GM18502 (cell line): ENCODE measurements at regions not wholly inside any gene's neighbourhood (a gene's known extent, or its start where the extent isn't known, plus 50 kb on each side); places are given as distances from the start of the nearest gene placed in this dataset.
A peak's percentile ranks its signal among the peaks of the same experiment; 100 is the strongest.
"Not testable (repeated sequence)": the region's sequence is repeated elsewhere in the genome, so short reads cannot be mapped to it uniquely, and the experiment has no call there.

Experiments used
- ATAC-seq: cut with Tn5 transposase; IDR thresholded peaks from one replicate; pipeline ENCODE4 v1.9.1; 2021; ENCODE audit warnings: mild to moderate bottlenecking; ENCODE audit not compliant: unreplicated experiment, poor library complexity

DNA sequence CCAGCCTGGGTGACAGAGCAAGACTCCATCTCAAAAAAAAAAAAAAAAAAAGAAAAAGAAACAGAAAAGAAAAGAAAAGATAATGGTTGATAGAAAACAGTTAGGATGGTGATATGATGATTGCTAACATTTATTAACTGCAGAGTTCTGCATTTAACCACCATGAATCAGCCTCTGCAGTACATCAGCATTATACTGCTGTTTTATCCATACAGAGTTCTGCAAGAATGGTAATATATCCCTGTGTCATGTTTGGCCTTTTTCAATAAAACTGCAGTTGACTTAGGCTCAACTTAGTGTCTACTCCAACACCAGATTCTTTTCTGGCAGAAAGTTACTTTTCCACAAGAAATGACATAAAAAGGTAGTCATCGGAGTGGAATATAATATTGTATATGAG, 62.6 kb downstream of the DUSP6 start:
- no peak for ATAC-seq

DNA sequence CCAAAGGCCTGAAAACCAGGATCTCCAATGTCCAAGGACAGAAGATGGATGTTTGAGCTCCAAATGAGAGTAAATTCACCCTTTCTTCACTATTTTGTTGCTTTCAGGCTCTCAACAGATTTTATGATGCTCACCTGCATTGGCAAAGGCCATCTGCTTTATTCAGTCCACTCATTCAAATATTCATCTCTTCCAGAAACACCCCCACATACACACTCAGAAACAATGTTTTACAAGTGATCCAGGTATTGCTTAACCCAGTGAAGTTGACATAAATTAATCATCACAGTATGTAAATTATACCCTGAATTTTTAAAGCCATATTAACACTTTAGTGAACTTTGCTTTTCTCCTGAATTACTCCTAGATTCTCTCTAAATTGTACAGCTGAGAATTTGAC, 63.3 kb downstream of the DUSP6 start:
- ATAC-seq: no peak

DNA sequence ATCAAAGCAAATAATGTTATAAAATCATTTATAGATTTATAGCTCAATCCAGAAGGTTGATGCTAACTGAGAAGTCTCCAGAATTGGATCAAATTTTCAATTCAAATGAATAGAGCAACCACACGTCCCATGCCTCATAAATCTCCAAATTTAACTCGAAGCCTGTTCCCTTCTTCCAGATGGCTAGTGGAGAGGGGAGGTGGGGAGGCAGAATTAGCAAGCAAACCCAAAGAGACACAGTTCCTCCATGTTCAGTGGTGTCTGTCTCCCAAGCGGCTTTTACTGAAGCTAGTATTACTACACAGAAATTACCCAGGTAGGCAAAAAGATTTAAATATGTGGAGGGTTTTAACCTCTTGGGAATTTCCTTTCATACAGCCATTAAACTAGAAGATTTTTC, 65.8 kb downstream of the DUSP6 start:
- no peak for ATAC-seq

DNA sequence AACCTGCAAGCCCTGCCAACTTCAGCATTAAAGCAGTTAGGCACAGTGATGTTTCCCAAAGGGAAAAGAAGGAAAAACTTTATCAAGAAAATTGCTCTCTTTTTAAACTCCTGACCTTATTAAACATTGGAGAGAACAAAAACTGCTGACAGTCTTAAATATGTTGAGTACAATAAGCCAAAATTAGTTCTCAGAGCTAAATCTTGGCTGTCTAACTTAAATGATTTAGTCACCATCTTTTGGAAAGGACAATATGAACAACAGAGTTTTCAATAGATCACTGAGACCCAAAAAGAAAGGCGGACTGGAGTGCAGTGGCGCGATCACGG, 70.8 kb downstream of the DUSP6 start:
- ATAC-seq: no peak

DNA sequence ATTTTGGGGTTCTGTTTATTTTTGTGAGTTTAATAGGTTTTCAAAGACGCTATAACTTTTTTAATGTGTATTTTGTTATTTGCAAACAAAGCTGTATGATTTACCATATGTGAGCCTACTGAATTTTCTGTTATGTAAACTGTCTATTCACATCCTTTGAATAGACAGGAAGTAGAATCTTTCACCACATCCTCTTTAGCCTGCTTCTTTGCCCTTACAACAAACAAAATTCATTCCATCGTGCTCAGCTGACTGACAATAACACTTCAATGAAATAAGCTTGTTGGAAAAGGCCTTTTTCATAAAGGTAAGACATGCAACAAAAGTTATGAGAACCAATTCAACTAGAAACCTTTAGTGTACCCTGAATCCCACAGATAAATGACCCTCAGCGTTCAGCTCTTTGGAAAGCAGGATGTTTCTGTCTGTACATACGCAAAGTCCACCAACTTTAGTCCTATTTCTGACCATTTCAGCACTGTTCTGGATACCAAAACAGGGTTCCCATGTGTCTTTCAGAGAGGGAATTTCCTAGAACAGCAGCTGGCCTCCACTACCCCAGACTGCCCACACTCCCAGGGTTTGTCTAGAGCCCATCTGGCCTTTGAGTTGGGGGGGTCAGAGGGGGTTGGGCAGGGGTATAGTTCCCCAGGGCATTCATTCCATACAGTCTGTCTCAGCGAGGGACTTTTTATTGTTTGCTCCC, 71.3 kb downstream of the DUSP6 start:
- ATAC-seq: peak; percentile 65

DNA sequence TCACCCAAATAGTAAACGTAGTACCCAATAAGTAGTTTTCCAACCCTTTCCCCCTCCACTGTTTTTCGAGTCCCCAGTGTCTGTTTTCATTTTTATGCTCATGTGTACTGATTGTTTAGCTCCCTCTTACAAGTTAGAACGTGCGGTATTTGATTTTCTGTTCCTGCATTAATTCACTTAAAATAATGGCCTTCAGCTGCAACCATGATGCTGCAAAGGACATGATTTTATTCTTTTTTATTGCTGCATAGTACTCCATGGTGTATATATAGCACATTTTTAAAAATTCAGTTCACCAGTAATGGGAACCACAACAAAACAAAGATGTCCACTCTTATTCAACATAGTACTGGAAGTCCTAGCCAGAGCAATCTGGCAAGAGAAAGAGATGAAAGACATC, 72.8 kb downstream of the DUSP6 start:
- ATAC-seq: no peak

DNA sequence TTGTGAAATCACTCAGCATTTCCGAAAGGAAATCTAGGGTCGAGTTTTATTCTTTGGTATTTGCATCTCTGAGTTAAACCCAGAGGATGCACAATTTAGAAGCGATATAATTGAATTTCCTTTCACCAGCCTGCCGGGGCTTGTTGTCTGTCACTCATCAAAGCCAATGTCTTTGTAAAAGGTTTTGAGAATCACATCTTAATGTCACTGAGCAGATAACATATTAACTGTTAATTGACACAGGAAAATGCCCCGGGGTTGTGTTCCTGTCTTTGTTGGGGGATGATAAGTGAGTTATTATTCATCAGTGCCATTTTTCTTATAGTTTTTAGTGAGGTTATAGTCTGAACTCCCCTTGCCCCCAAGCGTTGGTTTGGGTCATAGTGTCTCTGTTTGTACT, 73.4 kb downstream of the DUSP6 start:
- ATAC-seq: no peak

DNA sequence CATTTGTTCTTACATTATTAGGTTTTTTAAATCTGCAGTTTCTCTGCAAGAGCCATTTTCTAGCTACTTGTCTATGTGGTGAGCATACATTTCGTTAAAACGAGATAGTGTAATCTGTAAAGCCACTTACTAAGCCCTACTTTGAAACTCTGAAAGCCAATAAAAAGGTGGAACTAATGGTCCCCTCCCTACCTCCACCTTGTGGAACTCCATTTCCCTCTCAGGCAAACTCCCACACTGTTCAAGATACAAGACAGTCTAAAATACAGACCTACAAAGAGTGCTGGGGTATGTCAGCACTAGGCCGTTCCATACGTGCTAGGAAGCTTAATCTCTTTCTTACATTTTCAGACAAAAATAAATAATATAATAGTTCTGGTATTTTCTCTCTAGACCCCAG, 74.1 kb downstream of the DUSP6 start:
- ATAC-seq: no peak

DNA sequence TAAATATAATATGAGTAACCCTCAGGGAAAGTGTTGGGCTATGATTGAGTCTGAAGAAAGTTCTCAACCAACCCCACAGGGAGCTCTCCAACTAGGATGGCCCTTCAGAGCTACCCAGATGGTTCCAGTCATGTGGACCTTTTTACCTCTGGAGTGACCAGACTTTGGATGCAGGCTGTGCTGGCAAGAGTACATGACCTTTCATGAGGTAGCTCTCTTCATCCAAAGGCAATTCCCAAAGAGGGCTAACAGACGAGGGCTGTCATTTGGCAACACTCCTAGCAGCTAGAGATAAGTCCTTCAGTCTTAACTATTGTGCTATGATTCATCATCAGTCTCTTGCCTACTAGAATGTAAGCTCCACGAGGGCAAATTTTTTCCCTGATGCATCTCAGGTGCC, 75.4 kb downstream of the DUSP6 start:
- ATAC-seq: no peak

DNA sequence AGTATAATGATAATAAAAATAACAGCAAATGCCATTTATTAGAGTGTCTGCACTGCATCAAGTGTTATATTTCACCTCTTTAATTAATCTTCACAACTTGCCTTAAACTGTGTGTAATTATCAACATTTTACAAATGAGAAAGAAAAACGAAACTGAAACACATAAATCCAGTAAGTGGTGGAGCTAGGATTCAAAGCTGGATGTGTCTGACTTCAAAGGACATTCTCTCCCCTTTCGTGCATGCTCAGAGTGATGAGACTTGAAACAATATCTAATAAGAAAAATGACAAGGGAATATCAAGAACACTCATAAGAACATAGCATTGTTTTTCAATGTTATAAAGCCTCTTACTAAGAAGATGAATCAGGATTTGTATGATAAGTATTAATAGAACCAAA, 78.8 kb downstream of the DUSP6 start:
- ATAC-seq: no peak

DNA sequence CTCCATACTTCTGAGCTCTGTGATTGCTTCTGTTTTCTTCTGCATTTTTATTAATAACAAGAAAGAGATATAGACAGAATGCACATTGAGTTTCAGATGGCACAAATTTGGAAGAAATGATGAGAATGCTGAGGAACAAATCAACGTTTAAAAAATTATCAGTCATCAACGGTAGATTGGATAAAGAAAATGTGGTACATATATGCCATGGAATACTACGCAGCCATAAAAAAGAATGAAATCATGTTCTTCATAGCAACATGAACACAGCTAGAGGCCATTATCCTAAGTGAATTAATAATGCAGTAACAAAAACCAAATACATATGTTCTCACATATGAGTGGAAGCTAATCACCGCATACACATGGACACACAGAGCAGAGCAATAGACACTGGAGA, 81.8 kb downstream of the DUSP6 start:
- ATAC-seq: no peak

DNA sequence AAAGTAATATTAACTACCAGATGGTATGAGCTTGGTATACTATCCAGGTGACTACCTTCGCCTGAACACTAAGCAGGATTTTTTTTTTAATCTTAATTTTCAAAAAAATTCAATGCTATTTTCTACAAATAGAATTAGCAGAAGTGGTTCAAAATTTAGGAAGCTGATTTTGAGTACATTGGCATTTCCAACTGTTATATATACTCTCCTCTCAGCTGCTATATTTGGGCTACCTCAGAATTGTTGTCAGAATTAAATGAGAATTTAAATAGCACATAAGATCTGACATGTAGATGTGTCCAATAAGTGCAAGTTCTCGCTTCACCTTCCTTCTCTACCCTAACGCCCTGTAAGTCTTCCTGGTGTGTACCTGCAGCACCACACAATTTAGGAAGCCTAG, 83.1 kb downstream of the DUSP6 start:
- ATAC-seq: no peak

DNA sequence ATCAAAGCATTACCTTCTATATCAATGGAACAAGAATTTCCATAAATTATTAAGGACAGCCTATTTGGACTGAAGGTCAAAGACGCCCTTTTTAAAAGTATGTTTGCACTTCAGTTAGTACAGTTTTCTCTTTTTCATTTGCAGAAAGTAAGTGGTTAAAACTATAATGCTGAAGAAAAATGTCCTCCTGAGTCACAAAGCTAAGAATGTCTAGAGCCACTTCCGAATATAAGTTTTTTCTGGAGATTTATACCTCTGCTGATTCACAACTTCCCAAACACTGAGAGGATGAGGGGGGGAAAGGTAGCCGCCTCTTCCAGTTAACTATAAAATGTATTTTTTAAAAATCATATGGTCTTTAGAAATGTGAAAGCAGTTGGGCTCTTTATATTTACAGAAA, 84.9 kb downstream of the DUSP6 start:
- no peak for ATAC-seq

DNA sequence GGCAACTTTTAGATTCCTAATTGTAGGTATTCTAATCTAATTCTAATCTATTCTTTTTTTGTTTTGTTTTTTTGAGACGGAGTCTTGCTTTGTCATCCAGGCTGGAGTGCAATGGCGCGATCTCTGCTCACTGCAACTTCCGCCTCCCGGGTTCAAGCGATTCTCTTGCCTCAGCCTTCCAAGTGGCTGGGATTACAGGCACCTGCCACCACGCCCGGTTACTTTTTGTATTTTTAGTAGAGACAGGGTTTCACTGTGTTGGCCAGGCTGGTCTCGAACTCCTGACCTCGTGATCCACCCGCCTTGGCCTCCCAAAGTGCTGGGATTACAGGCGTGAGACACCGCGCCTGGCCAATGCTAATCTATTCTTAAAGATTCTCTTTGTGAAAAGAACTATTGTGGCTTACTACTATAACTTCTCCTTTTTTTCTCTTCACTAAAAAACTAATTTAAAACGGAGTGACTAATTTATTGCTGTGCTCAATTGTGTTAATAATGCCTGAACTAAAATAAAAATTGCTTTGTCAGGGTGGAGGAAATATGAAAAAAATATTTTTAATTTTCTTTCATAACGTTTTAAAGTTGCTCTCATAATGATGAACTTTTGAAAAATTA, 85.6 kb downstream of the DUSP6 start:
- ATAC-seq: not testable (repeated sequence)

DNA sequence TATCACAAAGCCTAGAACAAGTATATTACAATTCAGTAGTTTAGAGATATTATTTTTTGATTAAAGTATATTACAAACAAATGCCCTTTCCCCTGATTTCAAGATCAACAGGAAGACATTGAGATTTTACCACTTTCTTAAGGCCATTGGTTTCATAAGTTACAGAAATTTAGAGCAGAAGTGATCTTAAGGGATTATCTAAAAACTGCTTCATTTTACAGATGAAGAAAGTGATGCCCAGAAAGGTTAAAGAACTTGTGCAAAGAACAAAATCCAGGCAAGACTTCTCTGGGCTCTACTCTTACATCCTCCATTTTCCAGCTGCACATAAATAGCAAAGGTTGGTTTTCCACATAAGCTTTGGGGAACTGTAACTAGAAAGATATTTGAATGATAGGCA, 87.5 kb downstream of the DUSP6 start:
- ATAC-seq: no peak

DNA sequence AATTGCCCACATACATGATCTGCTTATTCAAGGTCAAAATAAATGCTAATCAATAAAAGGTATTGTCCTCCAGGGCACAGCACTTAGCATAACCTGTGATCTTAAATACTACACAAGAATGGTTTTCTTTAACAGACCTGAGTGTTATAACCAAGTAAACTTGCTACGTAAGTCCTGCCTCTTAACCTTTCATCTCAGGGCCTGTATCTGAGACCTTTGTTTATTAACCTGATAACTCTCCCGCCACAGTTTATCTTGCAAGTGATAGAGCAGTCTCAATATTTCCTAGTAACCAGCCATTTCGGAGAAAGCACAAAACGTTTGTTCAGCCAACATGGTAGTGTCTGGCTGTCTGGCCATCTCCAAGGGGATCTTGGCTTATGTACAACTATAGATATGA, 88.4 kb downstream of the DUSP6 start:
- no peak for ATAC-seq

DNA sequence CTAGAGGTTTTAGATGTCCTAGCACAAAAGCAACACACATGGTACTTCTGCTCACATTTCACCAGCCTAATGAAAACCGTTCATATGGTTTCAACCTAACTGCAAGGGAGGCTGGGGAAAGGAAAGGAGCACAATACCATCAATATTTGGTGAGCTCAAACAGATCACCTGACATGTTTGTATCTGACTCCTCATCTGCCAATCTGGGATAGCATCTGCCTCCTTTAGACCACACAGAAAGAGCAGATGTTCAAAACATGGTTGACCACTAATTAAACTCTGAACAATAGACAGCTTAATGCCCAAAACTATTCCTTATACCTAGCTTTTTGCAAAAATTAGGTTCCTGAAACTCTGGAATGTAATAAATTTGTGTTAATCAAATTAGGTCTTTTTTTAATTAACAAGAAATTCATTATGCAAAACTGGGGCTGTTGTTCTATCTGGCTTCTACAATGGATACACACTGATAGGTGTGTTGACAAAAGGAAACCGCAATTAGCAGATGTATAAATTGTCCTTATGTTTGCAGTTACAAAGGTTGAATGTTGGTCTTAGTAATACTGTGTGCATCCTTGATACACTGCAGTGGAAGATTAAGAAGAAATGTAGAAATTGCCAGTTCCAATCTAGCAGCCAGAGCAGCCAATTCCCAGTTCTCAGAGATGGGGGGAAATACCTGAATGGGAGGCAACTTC, 89.3 kb downstream of the DUSP6 start:
- ATAC-seq: no peak

DNA sequence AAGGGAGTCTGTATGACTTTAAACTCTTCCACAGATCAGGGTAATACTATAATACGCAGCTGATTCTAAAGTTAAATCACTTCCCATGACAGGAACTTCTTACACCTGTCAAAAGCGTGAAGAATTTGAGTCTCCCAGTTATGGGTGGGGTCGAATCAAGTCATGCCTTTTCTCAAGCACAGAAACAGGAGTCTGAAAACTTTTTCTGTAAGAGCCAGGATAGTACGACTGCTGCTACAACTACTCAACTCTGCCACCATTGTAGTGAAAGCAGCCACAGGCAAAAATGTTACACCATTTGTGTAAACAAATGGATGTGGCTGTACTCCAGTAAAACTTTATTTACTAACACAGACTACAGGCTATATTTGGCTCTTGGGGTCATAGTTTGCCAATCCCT, 90.3 kb downstream of the DUSP6 start:
- no peak for ATAC-seq

DNA sequence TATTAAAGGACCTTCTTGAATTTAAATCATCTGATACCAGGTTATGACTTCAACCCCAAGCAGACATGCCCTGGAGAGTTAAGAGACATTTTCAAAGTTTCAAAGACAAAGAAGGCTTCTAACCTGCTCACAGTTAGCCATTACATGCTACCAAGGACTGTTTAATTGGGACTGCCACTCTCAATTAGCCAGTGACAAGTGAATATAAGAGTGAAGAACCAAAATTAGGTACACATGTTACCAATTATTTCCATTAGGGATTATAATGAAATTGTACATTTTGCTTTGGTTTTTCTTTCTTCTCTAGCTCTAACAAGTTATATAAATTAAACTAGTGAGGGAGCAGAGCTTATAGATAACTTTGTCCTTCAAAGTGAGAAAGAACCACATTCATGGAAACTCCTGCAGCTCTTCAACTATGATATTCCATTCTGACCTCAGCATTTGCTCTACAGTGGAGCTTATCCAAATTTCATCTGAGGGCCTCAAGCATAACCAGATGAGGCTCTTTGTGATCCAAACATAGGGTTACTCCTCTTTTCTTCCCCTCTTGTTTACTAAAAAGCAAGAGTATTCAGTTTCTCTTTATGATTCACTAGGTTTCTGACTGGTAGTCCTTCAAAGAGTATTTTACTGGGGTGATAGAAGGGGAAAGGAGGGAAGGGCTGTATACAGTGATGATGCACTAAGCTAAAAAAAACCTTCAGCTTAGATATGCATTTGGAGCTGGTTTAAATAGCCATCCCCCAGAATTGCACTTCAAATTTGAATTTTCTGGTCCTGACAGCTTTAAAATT, 91.3 kb downstream of the DUSP6 start:
- no peak for ATAC-seq

DNA sequence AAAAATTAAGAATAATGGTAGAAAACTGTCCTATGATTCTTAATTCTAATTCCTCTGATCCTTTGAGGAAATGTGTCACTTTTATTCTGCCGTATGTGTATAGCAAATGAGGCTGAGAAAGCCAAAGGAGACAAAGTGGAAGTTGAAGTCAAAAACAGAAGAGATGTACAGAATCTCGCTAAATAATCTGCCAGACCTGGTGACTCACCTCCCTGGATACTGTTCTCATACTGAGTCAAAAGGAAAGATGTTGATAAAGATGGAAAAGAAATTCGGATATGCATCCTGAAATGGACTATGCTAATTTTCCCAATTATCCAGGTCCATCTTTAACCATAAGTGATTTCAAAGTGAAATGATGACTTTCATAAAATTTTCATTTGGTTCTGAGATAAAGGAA, 92.5 kb downstream of the DUSP6 start:
- no peak for ATAC-seq

DNA sequence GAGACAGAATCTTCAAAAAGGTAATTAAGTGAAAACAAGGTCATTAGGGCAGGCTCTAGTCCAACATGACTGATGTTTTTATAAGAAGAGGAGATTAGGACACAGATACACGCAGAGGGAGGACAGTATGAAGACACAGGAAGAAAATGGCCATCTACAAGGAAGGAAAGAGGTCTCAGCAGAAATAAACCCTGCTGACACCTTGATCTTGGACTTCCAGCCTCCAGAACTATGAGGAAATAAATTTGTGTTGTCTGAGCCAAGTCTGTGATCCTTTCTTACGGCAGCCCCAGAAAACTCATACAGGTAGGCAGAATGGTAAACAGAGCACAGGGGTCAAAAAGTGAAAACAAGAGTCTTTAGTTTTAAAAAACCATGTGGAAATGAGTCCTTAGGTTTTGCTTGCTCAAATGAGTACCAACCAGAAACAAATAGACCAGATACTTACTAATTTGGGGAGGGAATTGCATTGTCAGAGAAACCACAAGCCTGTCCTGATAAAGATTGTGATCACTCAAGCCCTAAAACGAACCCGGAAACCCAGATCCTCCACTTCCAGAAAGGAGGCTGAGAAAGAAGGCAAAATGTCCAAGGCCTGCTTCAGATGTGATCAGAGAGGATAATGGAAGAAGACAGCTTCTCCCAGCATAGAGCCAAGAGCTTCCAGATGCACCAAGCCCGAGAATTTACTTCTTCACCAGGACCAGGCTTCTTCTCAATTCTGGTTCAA, 93.9 kb downstream of the DUSP6 start:
- ATAC-seq: no peak
